GM19438 (cell line): ENCODE measurements at regions not wholly inside any gene's neighbourhood (a gene's known extent, or its start where the extent isn't known, plus 50 kb on each side); places are given as distances from the start of the nearest gene placed in this dataset.

Experiments
- ATAC-seq: cut with Tn5 transposase; IDR thresholded peaks from one replicate; pipeline ENCODE4 v1.9.1; 2021; ENCODE audit warnings: low read depth; ENCODE audit not compliant: unreplicated experiment

- ATAC-seq, result no peak
These were observed 58.3 kb downstream of the TRIML1 start for GRCh38 chr4:188197566-188197965.

DNA sequence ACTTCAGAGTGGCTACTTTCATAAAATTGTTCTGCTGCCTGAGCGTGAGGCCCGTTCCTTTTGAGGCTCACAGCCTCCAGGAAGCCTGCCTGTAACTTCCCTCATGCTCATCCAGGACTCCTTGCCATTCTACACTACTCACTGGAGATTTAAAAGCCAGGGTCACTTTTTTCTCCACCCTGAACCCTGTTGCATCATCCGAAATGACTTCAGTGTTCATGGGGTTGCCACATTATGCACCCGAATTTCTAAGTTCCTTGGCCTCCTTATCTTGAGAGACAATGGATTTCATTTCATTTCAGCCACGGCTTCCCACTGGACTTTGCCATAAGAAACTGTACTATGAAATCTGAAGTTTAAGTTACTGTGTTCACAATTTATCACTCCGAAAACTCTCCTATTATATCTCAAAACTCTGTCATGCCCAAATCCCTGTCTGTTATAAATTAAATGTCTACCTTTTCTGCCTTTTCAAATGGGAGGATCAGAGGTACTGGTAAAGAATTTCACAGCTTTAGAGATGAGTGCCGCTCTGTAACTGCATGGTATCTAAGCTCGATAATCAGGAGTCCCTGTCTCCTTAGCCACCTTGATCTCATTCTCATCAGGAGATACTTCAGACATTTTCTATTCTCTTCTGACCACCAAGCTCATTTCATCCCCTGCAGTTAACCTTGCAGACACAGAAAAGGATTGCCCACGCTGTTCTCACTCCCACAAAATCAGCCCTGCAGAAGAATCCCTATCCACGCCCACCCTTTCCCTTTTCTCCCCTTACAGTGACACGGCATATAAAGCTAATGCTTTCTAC lies 59.9 kb downstream of the TRIML1 start:
- ATAC-seq, result no peak

- ATAC-seq, result no peak
These were observed 62.6 kb downstream of the TRIML1 start for GRCh38 chr4:188201851-188202250.

DNA sequence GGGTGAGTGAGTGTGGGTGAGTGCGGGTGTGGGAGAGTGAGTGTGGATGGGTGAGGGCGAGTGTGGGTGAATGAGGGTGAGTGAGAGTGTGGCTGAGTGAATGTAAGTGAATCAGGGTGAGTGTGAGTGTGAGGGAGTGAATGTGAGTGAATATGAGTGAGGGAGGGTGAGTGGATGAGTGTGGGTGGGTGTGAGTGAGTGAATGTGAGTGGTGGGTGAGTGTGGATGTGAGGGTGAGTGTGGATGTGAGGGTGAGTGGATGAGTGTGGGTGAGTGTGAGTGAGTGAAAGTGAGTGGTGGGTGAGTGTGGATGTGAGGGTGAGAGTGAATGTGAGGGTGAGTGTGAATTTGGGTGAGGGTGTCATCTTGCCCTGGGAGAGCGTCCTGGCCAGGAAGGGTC lies 67.5 kb downstream of the TRIML1 start:
- no peak for ATAC-seq

- ATAC-seq, result no peak
These were observed 75.6 kb downstream of the TRIML1 start for GRCh38 chr4:188214861-188215260.

GRCh38 chr4:188218392-188218791 lies 79.2 kb downstream of the TRIML1 start:
- ATAC-seq, result no peak

- ATAC-seq, result no peak
These were observed 80.8 kb downstream of the TRIML1 start for GRCh38 chr4:188220006-188220405.

DNA sequence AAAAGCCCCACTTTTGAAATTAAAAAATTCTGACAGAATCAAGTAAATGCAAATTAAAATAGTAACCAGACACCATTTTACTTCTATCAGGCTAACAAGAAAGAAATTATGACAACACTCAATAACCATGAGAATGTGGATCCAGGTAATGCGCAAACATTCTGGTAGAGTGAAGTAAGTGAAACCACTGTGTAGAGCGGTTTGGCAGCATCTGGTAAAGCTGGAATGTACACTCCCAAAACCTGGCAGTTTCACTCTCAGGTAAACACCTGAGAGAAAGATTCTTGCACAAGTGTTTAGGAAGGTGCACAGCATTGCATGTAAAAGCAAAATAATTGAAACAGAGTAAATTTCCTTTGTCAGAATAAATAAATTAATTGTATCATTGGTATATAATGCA lies 81.8 kb downstream of the TRIML1 start:
- no peak for ATAC-seq

DNA sequence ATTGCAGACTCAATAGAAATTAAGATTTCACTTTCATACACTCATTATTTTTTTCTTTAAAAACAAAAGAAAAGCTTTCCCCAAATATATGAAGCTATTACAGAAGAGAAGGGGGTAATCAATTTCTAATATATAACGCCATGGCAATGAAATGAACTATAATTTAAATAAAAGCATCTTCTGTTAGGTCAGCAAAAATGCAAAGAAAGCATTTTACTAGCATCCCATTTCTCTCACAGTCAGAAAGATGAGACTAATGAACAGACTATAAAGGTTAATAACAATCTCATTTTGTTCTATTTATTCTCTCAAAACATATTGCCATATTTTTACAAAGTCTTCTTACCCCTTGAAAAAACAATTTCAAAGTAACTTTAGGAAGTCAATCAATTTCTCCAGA lies 89.0 kb downstream of the TRIML1 start:
- no peak for ATAC-seq

- no peak for ATAC-seq
These were observed 93.2 kb downstream of the TRIML1 start for GRCh38 chr4:188232428-188232827.

GRCh38 chr4:188242041-188242440 lies 102.8 kb downstream of the TRIML1 start:
- no peak for ATAC-seq

- ATAC-seq, result no peak
These were observed 106.4 kb downstream of the TRIML1 start for GRCh38 chr4:188245651-188246050.

GRCh38 chr4:188246488-188246887 lies 107.2 kb downstream of the TRIML1 start:
- no peak for ATAC-seq

GRCh38 chr4:188254211-188254610 lies 115.0 kb downstream of the TRIML1 start:
- ATAC-seq, result no peak

DNA sequence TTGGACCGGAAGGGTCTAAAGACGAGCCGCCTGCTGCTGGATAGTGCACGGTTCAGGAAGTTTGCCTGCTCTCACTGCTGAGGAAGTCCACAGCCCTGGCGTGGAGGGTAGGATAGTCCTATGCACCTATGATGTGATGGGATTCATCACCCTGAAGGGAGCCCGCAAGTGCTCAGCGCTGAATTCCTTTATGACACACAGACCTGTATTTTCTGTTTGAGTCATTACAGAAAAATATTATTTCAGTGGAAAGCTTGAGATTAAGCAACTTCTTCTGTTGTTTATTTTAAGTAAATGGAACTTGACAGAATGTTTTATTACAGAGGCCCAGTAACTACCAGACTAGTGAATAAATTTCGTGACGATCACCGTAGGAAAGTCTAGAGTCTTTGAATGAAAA lies 123.2 kb downstream of the TRIML1 start:
- ATAC-seq, result no peak

- no peak for ATAC-seq
These were observed 124.1 kb downstream of the TRIML1 start for GRCh38 chr4:188263321-188263720.

DNA sequence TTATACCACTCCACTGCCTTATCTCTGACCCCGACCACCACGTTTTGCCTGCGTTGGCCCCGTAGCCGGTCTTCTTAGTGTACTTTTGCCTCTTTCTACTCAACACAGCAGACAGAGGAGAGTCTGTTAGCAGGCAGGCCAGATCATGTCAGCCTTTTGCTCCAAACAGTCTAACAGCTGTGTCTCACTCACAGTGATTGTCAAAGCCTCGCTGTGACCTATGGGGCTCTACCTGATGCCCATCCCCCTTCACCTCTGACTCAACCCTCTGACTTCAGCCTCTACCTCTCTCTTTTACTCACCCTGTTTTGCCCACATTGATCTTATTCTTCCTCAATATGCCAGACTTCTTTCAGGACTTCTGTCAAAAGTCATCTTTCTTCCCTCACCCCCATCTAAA lies 127.1 kb downstream of the TRIML1 start:
- no peak for ATAC-seq

DNA sequence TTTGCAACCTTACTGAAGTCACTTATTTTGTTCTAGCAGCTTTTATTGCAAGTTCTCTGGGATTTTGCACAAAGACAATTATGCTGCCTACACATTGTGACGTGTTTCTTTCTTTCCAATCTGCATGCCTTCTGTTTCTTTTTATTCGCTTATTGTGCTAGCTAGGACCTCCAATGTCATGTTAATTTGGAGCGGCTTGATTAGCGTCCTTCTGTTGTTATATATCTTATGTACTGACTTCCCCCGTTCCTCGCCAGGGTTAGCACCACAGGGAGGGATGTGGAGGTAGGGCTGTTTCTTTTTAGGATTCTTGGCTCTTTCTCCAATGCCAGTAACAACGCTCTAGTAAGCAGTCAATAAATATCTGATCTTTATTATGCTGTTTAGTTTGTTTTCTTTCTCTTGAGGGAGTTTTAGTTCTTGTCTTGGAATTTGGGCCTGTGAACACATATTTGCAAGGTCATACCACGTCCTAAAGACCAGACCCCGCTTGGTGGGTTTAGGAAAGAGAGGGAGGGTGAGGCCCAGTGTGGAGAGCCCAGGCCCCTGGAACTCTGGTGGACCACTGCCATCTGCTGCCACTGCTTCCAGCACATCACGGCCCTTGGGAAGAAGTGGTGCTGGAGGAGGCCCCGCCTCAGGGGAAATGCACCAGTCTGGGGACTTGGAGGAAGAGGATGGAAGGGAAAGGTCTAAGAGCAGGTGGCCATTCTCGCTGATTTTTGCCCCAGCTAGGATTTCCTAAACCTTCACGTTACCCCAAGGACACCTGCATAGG lies 129.1 kb downstream of the TRIML1 start:
- no peak for ATAC-seq

GRCh38 chr4:188270273-188271069 lies 131.2 kb downstream of the TRIML1 start:
- no peak for ATAC-seq

DNA sequence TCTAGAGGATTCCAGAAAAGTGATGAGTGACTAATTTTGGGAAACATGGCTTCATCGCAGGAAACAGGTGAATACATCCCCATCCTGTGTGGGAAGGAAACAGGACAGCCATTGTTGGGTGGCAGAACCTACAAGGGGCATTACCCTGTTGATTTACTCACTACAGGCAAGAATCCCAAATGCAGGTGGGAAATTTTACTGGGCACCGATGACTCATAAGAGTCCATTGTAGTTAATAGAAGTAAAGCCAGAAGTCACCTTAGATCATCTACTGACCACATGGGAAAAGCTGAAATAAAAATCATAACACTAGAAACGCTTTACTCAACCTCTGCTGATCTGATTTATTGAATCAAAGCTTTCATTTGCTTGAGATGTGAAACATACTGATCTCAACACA lies 136.4 kb downstream of the TRIML1 start:
- ATAC-seq, result no peak

GRCh38 chr4:188279184-188279583 lies 139.9 kb downstream of the TRIML1 start:
- no peak for ATAC-seq
